Activated naive CD4-positive, alpha-beta T cell treated with anti-CD3 and anti-CD28 coated beads, Interleukin-2, amount 50 U/mL, for 72 hours (primary cell): ENCODE measurements at regions not wholly inside any gene's neighbourhood (a gene's known extent, or its start where the extent isn't known, plus 50 kb on each side); places are given as distances from the start of the nearest gene placed in this dataset.
A peak's percentile ranks its signal among the peaks of the same experiment; 100 is the strongest.

Source experiments
- ATAC-seq, 2 donors: fragments of 150-1000 bp; cut with Tn5 transposase; 2 replicates each; pipeline ENCODE4 v1.10.0; 2021; ENCODE audit warnings: mild to moderate bottlenecking in 2 of 2, moderate library complexity in 2 of 2
- DNase-seq, 2 donors: peaks; one replicate each; pipeline ENCODE4 v3.0.0; 2021 to 2022; ENCODE audit warnings: low spot score in 2 of 2
- H3K27ac Mint-ChIP-seq, 2 donors: one replicate each; pipeline ENCODE4 v1.8.0; 2022; ENCODE audit warnings: mild to moderate bottlenecking in 2 of 2, mixed read lengths in 2 of 2
- H3K36me3 Mint-ChIP-seq, 2 donors: one replicate each; pipeline ENCODE4 v1.8.0; 2022; ENCODE audit warnings: mixed read lengths in 2 of 2
- H3K9me3 Mint-ChIP-seq, 2 donors: one replicate each; pipeline ENCODE4 v1.8.0; 2022; ENCODE audit warnings: mixed read lengths in 2 of 2

DNA sequence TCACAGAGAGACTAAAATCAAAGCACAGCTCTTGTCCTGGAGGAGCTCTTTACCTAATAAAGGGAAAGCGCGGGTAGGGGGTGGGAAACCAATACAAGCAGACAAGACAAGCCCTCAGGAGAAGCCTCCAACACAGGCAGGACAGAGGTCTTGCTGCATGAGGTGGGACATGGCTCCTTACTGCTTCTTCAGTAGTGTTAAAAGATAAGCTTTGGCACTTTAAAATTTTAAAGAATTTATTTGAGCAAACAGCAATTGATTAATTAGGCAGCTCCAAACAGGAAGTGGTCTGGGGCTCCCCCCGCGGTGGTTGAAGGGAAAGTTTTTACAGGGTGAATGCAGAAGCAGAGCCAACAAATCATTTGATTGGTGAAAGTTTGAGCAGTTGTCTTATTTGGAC is 50.3 kb upstream of the MACC1 start:
- no peak overlapping the region for H3K27ac Mint-ChIP-seq
- no peak for ATAC-seq

DNA sequence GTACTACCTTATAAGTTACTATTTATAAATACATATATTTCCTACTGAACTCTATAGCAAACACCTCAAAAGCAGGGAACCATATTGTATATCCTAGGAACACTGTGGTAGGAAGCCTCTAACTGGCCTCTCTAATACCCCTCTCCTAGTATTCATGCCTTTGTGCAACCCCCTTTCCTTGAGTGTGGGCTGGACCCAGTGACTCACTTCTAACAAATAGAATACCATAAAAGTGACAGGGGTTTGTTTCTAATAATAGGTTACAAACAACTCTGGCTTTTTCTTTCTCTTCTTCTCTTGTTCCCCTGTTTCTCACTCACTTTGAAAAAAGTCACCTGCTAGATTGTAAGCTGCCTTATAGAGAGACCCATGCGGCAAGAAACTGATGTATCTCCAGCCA is 51.6 kb upstream of the MACC1 start:
- ATAC-seq (no peak), DNase-seq (no peak)
- H3K27ac Mint-ChIP-seq, result no peak overlapping the region
- no peaks in the 10 kb centered on the region for H3K36me3 Mint-ChIP-seq
- no peaks in the 10 kb centered on the region for H3K9me3 Mint-ChIP-seq

More for the DNA sequence above, 50.3 kb upstream of the MACC1 start:
- Mint-ChIP-seq H3K36me3 (no peaks in the 10 kb centered on the region), H3K9me3 (no peaks in the 10 kb centered on the region)
- no peak for DNase-seq

DNA sequence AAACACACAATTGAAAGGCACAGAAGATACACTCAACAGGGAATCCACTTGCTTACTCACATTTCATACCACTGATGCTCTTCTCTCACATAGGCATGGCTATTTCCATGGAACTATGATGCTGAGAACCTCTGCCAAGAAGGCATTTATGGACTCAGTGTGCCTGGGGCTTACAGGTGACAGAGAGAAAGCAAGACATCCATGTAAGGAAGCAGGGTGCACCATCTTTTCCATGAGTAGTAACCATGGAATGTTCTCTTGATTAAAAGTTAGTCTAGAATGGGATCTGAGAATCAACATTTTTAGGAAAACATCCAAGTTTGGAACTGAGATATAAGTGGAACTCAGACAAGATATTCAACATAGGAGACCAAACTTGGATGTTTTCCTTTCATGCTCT is 52.5 kb upstream of the MACC1 start:
- no peak for DNase-seq
- Mint-ChIP-seq H3K27ac (no peak overlapping the region), H3K9me3 (no peaks in the 10 kb centered on the region), H3K36me3 (no peaks in the 10 kb centered on the region)
- ATAC-seq, result no peak

DNA sequence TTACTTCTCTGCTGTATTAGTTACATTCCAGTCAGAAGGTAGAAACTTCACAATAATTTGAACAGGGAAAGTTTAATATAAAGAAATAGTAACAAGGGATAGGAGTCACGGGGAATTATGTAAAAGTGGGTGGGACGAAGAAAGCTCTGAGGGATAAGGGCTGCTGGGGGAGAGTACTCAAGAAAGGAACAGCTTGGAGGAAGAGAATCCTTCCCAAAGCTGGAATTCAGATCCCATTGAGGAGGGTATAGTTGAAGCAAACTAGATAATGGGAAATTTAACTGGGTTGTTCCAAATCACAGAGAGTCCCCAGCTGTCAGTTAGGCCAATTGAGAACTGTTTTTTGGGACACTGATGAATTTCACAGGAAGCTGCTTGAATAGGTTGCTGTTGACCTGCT is 53.2 kb upstream of the MACC1 start:
- Mint-ChIP-seq H3K36me3 (no peaks in the 10 kb centered on the region), H3K27ac (no peak overlapping the region), H3K9me3 (no peaks in the 10 kb centered on the region)
- no peak for DNase-seq
- no peak for ATAC-seq

DNA sequence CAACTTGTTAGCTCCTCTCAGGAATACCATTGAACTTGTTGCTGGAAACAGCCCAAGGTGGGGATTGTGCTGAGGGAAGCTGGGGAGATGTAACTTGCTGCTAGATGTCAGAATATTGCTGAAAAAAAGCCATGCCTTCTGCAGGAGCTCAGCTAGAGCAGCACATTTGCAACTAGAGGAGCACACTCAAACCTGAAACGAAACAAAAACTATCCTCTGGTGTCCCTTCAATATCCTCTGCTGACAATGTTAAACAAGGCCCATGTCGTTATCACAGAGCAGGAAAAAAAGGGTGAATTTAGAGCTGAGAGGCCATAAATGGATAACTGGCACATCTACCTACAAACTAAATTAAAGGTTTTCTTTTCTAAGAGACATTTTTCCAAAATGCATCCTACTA is 53.7 kb upstream of the MACC1 start:
- Mint-ChIP-seq H3K36me3 (no peaks in the 10 kb centered on the region), H3K27ac (no peak overlapping the region), H3K9me3 (no peaks in the 10 kb centered on the region)
- ATAC-seq, result no peak
- no peak for DNase-seq

DNA sequence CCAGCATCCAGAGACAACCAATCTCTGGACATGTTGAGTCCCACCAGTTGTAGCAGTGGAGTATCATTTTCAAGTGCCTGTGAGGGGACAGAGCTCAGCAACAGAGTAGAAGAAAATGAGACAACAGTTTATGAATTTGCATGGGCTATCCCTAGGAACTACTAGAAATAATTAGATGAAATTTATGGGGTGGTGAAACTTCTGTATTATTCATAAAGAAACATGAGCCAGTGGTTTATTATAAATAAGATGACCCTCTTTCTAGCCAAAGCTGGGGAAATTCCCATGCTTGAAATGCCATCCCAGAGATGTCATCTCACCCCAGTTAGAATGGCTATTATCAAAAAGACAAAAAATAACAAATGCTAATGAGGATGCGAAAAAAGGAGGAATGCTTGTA is 55.1 kb upstream of the ITGB8 start:
- Mint-ChIP-seq H3K27ac (no peak overlapping the region), H3K36me3 (no peaks in the 10 kb centered on the region), H3K9me3 (no peaks in the 10 kb centered on the region)
- no peak for ATAC-seq
- no peak for DNase-seq

DNA sequence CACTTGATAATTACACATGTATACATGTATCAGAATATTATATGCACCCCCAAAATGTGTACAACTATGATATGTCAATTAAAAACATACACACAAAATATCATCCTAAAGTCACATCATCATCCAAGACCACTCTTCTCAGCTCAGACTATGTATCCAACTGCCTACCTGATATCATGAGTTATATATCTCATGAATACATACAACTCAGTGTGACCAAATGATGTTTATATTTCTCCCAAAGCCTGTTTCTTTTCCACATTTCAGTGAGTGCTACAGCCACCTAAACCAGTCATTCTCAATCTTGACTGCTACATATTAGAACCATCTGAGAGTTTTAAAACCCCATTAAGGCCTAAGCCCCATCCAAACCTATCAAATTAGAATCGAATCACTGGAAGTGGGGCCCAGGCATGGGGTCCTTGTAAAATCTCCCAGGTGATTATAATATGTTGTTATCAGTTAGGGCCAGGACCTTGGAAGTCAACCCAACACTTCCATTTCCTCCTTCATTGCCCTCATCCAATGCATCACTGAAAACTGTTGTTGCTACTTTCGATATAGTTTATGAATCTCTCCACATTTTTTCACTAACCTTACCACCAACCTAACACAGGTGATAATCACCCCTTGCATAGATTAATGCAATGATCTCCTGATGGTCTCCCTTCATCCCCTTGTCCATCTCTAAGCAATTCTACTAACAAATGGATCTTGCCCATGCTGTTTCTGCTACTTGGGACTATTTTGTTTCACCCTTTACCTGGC is 53.8 kb upstream of the ITGB8 start:
- no peaks in the 10 kb centered on the region for H3K9me3 Mint-ChIP-seq
- no peak overlapping the region for H3K27ac Mint-ChIP-seq
- DNase-seq, result no peak

DNA sequence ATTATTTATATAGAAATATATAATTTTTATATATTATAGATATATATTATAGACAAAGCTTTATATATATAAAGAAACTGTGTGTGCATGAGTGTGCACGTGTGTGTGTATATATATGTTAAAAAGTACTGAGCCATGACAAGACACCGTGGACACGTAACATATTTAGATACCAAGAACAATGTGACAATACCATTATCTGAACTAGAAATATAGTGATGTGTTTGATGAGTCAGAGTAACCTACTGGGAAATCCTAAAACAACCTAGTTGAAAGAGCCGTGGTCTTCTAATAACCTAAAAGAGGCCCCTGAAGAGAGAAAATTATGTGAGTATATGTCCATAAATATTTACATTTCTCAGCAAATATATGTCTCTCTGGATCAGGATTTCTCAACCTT is 50.7 kb upstream of the ITGB8 start:
- no peaks in the 10 kb centered on the region for H3K9me3 Mint-ChIP-seq
- ATAC-seq, result peak; percentile 22 to 54
- H3K27ac Mint-ChIP-seq, result no peak overlapping the region
- H3K36me3 Mint-ChIP-seq, result no peaks in the 10 kb centered on the region
- no peak for DNase-seq

More for the DNA sequence above, 53.8 kb upstream of the ITGB8 start:
- no peaks in the 10 kb centered on the region for H3K36me3 Mint-ChIP-seq
- ATAC-seq, result peak; percentile 57 to 68

DNA sequence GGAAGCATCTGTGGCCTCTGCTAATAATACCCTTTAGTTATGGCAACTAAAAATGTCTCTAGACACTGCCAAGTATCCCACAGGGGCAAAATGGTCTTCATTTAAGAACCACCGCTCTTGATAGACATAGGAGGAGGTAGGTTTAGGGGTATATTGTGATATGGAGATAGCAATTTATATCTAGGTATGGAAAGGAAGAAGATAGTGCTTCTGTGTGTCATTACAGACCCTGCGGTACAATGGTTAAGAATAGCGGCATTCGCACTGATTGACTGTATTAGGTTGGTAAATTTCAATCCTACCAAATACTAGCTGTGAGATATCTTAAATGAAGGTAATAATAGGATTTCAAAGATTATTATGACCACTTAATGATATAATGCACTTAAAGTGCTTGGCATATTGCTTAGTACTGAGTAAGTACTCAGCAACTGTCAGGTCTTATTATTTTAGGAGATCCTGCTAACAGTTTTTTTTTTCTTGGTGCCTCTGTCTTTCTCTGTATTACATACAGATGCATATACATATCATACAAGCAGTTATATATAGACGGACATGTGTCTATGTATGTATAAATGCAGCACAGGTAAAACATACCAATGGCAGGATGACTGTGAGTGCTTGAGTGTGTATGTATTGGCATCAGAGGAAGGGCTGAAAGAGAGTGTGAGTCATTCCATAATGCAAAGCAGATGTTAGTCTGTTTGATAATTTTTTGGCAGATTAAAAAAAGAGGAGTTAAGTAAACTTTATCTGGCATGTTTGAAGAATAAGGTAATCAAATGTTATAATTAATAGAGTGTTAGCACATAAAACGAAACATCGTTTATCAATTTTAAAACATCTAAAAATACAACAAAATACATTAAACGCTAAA is 50.0 kb upstream of the ITGB8 start:
- H3K9me3 Mint-ChIP-seq, result no peaks in the 10 kb centered on the region
- peak; percentile 62 to 66 for ATAC-seq
- DNase-seq, result no peak
- H3K27ac Mint-ChIP-seq, result no peak overlapping the region
- H3K36me3 Mint-ChIP-seq, result no peaks in the 10 kb centered on the region
